IPS-20b (cell line): ENCODE measurements at regions not wholly inside any gene's neighbourhood (a gene's known extent, or its start where the extent isn't known, plus 50 kb on each side); places are given as distances from the start of the nearest gene placed in this dataset.

Experiments used
- H3K27ac ChIP-seq: one replicate; pipeline ENCODE4 v1.5.1; 2013; ENCODE audit warnings: low read length
- H3K27me3 ChIP-seq: 2 replicates; pipeline ENCODE4 v1.6.1; 2013; ENCODE audit warnings: mild to moderate bottlenecking, low read length, inconsistent platforms; ENCODE audit not compliant: insufficient read depth
- H3K36me3 ChIP-seq: 2 replicates; pipeline ENCODE4 v1.6.1; 2013; ENCODE audit warnings: low read depth, mild to moderate bottlenecking, inconsistent platforms, low read length, moderate library complexity; ENCODE audit not compliant: insufficient read depth
- H3K4me1 ChIP-seq: 2 replicates; pipeline ENCODE4 v1.6.1; 2013; ENCODE audit warnings: mild to moderate bottlenecking, control low read depth, inconsistent platforms, low read length, moderate library complexity; ENCODE audit not compliant: insufficient read depth
- H3K4me3 ChIP-seq: 2 replicates; pipeline ENCODE4 v1.5.1; 2013; ENCODE audit warnings: mild to moderate bottlenecking, low read length, inconsistent platforms
- H3K9ac ChIP-seq: 2 replicates; pipeline ENCODE4 v1.6.1; 2013; ENCODE audit warnings: low read depth, mild to moderate bottlenecking, inconsistent platforms, low read length, moderate library complexity
- H3K9me3 ChIP-seq: 2 replicates; pipeline ENCODE4 v1.6.1; 2013; ENCODE audit warnings: mild to moderate bottlenecking, low read depth, low read length, inconsistent platforms; ENCODE audit not compliant: insufficient read depth

DNA sequence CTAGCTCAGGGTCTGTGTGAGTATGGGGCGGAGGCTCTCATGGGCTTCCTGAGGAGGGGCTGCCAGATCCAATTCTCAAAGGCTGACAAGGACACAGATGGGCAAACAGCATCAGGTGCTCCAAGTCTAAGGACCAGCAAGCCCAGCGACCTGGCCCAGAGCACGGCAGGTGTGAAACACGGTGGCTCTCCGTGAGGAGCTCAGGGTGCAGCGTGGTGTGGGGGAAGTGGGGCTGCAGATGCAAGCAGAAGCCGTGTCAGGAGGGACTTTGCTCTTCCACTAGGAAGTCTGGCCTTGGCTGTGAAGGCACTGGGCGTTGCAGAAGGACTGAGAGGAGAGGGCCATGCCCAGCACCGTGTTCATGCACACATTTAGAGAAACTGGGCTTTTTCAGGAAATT is 420.0 kb downstream of the GADD45G start:
- H3K9me3 ChIP-seq, result no peaks in the 10 kb centered on the region
- no peak overlapping the region for H3K4me3 ChIP-seq
- no peaks in the 10 kb centered on the region; the same call in 1 of the 2 replicates for H3K27me3 ChIP-seq
- H3K4me1 ChIP-seq, result peaks cover 16% of the 10 kb centered on the region
- no peak overlapping the region for H3K9ac ChIP-seq
- no peaks in the 10 kb centered on the region for H3K36me3 ChIP-seq
- no peak overlapping the region for H3K27ac ChIP-seq

DNA sequence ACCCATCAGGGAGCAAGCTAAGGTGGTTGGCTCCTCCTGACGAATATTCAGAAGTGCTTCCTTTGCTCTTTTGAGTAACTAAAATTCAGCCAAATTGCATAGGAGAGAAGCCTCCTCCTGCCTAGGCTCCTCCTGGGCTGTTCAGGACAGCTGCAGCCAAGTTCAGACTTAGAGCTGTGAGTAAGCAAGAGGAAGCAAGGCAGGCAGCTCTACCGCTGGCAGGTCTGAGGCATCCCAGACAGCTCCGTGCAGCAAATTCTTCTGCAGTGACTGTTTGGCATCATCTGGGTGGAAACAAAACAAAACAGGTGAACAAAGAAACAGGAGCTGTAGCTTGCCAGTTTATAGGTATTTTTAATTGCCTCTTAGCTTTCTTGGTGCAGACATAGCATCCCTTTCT is 421.0 kb downstream of the GADD45G start:
- no peaks in the 10 kb centered on the region for H3K36me3 ChIP-seq
- H3K27ac ChIP-seq, result no peak overlapping the region
- no peak overlapping the region for H3K9ac ChIP-seq
- no peaks in the 10 kb centered on the region for H3K9me3 ChIP-seq
- H3K27me3 ChIP-seq, result no peaks in the 10 kb centered on the region; the same call in 1 of the 2 replicates
- H3K4me1 ChIP-seq, result peaks cover 16% of the 10 kb centered on the region
- no peak overlapping the region for H3K4me3 ChIP-seq

DNA sequence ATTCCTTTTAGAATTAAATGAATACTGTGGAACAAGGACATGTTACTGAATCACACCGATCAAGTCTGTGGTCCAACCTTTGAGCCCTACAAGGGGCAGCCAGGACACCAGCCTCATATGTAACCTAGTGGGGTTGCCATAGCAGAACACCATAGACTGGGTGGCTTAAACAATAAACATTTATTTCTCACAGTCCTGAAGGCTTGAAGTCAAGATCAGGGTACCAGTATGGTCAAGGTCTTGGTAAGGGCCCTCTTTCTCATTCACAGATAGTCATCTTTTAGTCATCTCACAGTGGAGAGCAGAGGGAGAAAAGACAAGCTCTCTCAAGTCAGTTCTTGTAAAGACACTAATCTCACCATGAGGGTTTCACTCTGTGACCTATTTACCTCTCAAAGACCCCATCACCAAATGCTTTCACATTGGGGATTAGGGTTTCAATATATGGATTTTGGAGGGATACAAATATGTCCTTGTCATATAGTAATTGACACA is 422.5 kb downstream of the GADD45G start:
- H3K27ac ChIP-seq, result no peak overlapping the region
- H3K9me3 ChIP-seq, result no peaks in the 10 kb centered on the region
- no peak overlapping the region for H3K9ac ChIP-seq
- no peaks in the 10 kb centered on the region for H3K36me3 ChIP-seq
- no peak overlapping the region; the same call in 1 of the 2 replicates for H3K4me3 ChIP-seq
- peaks cover 16% of the 10 kb centered on the region for H3K4me1 ChIP-seq
- no peaks in the 10 kb centered on the region; the same call in 1 of the 2 replicates for H3K27me3 ChIP-seq

DNA sequence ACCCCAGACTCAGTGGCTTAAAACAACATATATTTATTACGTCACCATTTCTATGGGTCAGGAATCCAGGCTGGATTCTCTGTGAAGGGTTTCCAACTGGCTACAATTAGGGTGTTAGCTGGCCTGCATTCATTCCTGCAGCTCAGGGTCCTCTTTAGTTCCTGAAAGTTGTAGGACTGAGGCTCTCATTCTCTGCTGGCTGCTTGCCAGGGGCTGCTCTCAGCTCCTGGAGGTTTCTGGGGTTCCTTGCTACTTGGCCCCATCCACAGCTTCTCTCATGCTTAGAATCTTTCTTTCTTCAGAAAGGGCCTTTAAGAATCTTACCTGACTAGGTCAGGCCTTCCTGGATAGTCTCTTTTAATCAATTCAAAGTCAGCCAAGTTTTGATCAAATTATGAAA is 424.6 kb downstream of the GADD45G start:
- peaks cover 19% of the 10 kb centered on the region for H3K4me1 ChIP-seq
- H3K36me3 ChIP-seq, result no peaks in the 10 kb centered on the region
- no peak overlapping the region for H3K9ac ChIP-seq
- no peaks in the 10 kb centered on the region for H3K9me3 ChIP-seq
- no peak overlapping the region for H3K4me3 ChIP-seq
- no peaks in the 10 kb centered on the region for H3K27me3 ChIP-seq
- H3K27ac ChIP-seq, result no peak overlapping the region

DNA sequence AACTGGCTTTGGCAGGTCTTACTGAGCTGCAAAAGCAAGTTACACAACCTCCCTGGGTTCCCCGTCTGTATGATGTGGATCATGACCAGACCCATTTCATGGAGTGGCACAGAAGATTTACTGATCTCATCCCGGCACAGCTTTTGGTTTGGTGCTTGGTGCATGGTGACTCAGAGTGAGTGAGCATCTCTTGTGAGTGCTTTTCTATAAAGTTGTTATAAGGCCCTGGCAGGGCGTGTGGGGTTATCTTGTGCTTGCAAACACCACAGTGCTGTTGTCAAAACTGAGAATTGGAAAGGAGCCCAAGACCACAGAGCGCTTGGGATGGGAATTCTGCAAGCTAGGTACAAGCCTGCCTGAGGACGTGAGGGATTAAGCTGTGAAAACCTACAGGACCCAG is 425.2 kb downstream of the GADD45G start:
- Histone ChIP-seq H3K27me3 (no peaks in the 10 kb centered on the region), H3K9ac (no peak overlapping the region), H3K4me1 (peaks cover 23% of the 10 kb centered on the region), H3K27ac (no peak overlapping the region), H3K4me3 (no peak overlapping the region), H3K9me3 (no peaks in the 10 kb centered on the region), H3K36me3 (no peaks in the 10 kb centered on the region)

DNA sequence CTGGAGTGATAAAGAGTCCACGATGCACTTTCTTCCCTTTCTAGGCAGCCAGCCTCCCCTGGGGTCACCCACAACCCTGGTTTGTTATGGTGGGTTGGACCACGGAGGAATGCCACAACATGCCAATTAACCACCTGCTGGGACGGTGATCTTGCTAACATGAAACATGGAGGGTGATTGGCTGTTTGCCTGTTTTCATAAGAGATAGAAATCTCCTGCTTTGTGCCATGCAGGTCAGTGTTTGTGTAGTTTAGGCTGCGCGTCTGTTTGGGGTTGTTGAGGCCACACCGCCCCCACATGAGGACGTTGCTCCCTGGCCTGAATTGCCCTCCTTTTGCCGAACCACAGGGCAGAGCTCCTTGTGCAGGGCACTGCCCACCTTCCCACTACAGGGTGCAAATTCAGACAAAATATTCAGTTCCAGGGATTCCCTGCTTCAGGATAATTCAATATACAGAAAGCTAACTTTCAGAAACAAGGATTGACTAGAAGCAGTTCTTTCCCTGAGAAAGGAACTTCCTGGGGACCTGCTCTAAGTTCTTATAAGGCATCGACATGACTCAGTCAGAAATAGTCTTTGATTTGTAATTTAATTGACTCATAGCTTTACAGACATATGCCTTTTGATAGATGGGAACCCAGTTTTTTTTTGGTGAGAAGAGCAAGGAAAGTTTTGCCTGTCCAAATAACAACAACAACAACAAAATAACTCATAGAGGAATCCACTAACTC is 427.6 kb downstream of the GADD45G start:
- H3K27me3 ChIP-seq, result no peaks in the 10 kb centered on the region
- H3K27ac ChIP-seq, result no peak overlapping the region
- no peaks in the 10 kb centered on the region for H3K36me3 ChIP-seq
- no peak overlapping the region for H3K9ac ChIP-seq
- peaks cover 7% of the 10 kb centered on the region; the same call in 1 of the 2 replicates for H3K4me1 ChIP-seq
- no peak overlapping the region for H3K4me3 ChIP-seq
- no peaks in the 10 kb centered on the region for H3K9me3 ChIP-seq

DNA sequence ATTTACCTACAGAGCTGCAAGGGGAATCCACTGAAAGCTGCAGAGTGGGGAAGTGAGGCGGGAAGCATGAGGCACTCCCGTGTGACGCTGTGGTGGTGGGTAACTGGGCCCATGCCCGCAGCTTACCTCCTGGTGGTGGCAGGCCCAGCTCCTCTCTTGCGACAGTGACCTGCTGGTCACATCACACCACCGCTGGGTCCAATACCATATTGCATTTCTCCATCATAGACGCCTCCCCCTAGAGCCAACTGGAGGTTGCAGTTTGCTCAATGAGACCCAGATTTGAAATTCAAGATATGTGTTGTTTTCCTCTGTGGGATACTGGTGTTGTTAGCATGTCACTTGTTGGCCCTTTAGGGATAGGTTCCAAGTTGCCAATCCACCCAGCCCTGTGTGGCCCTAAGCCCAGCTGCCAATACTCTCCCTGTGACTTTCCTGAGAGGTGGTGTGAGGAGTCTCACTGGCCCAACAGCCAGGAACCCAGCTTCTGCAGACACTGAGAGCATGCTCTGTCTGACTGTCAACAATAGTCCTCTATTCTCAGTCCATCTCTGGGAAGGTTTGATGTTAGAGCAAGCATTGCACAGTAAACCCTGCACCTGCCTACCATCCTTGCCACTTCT is 428.3 kb downstream of the GADD45G start:
- peaks cover 7% of the 10 kb centered on the region; the same call in 1 of the 2 replicates for H3K4me1 ChIP-seq
- no peak overlapping the region for H3K4me3 ChIP-seq
- no peaks in the 10 kb centered on the region for H3K36me3 ChIP-seq
- H3K27me3 ChIP-seq, result no peaks in the 10 kb centered on the region
- no peak overlapping the region for H3K27ac ChIP-seq
- no peak overlapping the region for H3K9ac ChIP-seq
- H3K9me3 ChIP-seq, result no peaks in the 10 kb centered on the region

DNA sequence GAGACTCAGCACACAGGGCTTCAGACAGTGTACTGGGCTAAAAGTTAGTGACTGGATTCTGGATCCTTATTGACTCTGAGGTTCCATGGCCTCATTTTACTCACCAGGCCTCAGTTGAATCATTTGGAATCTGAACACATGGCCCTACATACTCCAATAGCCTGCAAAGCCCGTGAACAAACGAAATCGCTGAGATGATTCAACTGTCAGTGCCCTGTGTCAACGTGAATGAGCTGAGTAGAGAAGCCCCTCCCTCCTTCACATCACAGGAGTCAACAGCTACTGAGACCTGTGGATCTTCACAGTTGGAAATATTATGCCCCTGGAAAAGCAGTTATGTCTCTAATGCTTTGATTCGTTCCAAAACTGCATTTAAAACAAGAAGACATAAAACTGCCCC is 429.3 kb downstream of the GADD45G start:
- Histone ChIP-seq H3K9me3 (no peaks in the 10 kb centered on the region), H3K4me1 (peaks cover 7% of the 10 kb centered on the region; the same call in 1 of the 2 replicates), H3K36me3 (no peaks in the 10 kb centered on the region), H3K4me3 (no peak overlapping the region), H3K9ac (no peak overlapping the region), H3K27ac (no peak overlapping the region), H3K27me3 (no peaks in the 10 kb centered on the region)

DNA sequence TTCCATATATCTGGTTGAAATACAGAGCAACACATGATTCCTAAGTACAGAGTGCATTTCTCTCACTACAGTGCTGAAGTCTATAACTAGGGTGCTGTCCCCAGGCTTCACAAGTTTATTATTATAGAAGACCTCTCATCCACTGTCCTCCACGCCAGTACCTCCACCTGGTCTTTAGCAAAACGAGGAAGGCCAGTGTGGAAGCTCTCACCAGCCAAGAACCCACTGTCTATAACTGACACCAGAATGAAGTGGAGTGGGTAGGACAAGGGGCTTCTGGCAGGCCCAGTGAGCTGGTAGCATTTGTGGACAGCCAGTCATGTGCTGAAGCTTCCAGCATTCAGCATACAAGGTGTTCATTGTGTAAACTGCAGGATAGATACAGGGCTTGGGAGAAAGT is 430.7 kb downstream of the GADD45G start:
- no peaks in the 10 kb centered on the region for H3K27me3 ChIP-seq
- no peaks in the 10 kb centered on the region for H3K36me3 ChIP-seq
- no peak overlapping the region for H3K4me3 ChIP-seq
- no peak overlapping the region for H3K27ac ChIP-seq
- H3K9me3 ChIP-seq, result no peaks in the 10 kb centered on the region
- no peak overlapping the region for H3K9ac ChIP-seq
- H3K4me1 ChIP-seq, result peaks cover 7% of the 10 kb centered on the region; the same call in 1 of the 2 replicates

DNA sequence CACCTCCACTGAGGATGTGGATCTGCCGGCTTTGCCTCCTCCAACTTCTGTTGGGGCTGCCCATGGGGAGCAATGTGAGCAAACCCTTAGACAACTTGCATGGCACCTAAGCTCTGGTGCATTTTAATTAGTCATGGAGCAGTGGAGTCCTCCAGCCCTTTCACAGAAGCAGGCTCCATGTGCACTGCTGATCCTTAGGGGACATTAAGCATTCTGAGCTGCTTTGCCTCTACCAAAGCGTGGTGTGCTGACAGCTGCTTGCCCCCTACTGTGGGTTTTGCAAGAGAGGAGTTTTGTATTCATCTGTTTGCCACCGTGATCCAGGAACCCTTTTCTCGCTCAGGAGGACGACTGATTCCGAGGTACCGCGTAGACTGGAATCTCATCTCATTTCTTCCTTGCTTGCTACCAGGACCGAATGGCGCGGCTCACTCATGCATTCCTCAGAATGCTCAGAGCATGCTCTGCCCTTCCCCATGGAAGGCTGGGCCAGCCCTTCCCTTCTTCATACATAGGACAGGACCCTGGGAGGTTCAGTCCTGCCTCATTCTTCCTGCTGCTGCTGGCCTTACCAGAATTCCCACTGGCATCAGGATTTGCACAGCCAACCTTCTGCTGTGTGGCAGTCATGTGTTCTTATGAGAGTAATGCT is 432.5 kb downstream of the GADD45G start:
- H3K9me3 ChIP-seq, result no peaks in the 10 kb centered on the region
- no peaks in the 10 kb centered on the region for H3K27me3 ChIP-seq
- no peaks in the 10 kb centered on the region for H3K36me3 ChIP-seq
- no peak overlapping the region for H3K4me3 ChIP-seq
- peaks cover 7% of the 10 kb centered on the region; the same call in 1 of the 2 replicates for H3K4me1 ChIP-seq
- H3K9ac ChIP-seq, result no peak overlapping the region
- H3K27ac ChIP-seq, result no peak overlapping the region

DNA sequence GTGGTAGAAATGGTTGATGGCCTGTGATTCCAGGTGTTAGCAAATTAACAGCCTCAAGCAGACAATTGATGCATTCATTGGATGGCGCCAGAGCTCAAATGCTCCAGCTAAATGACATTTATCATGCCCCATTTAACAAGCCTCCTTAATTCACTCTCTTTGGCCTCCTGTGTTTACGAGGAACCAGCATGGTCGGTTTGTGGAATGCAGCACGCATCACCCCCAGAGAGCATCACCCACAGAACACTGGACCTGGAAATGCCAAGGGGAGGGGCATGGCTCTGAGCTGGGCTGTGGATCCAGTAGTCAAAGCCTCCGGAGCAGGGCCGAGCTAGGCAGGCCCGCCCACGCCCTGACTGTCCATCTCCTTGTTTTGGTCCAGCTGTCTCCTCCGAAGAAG is 434.0 kb downstream of the GADD45G start:
- H3K27ac ChIP-seq, result no peak overlapping the region
- H3K9me3 ChIP-seq, result no peaks in the 10 kb centered on the region
- peaks cover 7% of the 10 kb centered on the region; the same call in 1 of the 2 replicates for H3K4me1 ChIP-seq
- no peaks in the 10 kb centered on the region for H3K27me3 ChIP-seq
- no peaks in the 10 kb centered on the region for H3K36me3 ChIP-seq
- no peak overlapping the region for H3K9ac ChIP-seq
- H3K4me3 ChIP-seq, result no peak overlapping the region
